Activated CD8-positive, alpha-beta T cell treated with anti-CD3 and anti-CD28 coated beads for 36 hours (primary cell): ENCODE measurements at regions not wholly inside any gene's neighbourhood (a gene's known extent, or its start where the extent isn't known, plus 50 kb on each side); places are given as distances from the start of the nearest gene placed in this dataset.
A peak's percentile ranks its signal among the peaks of the same experiment; 100 is the strongest.

ENCODE experiments used
- ATAC-seq: fragments of 200-7000 bp; cut with Tn5 transposase; one replicate; pipeline ENCODE4 v1.10.0; 2021; ENCODE audit warnings: mild to moderate bottlenecking, moderate library complexity
- CTCF ChIA-PET: fragments of 350-600 bp; sonication (Branson Sonifier 250); formaldehyde crosslinking; loops from one replicate; lab custom pipeline; 2021; ENCODE audit warnings: antibody characterized with exemption; lab: Charles Lee
- POLR2A ChIA-PET: fragments of 350-600 bp; sonication (Branson Sonifier 250); formaldehyde crosslinking; loops from one replicate; lab custom pipeline; 2021; ENCODE audit warnings: antibody characterized with exemption; lab: Charles Lee
- DNase-seq: peaks from one replicate; pipeline ENCODE4 v3.0.0-alpha.2; 2020
- H3K27ac Mint-ChIP-seq: one replicate; pipeline ENCODE4 v1.8.0; 2021; ENCODE audit warnings: mild to moderate bottlenecking, mixed read lengths
- H3K27me3 Mint-ChIP-seq: one replicate; pipeline ENCODE4 v1.8.0; 2021; ENCODE audit warnings: mixed read lengths
- H3K36me3 Mint-ChIP-seq: one replicate; pipeline ENCODE4 v1.8.0; 2021; ENCODE audit warnings: low read depth, mixed read lengths
- H3K4me1 Mint-ChIP-seq: one replicate; pipeline ENCODE4 v1.8.0; 2021; ENCODE audit warnings: low read depth, mixed read lengths
- H3K4me3 Mint-ChIP-seq: one replicate; pipeline ENCODE4 v1.8.0; 2021; ENCODE audit warnings: mild to moderate bottlenecking, moderate library complexity, mixed read lengths
- H3K9me3 Mint-ChIP-seq: one replicate; pipeline ENCODE4 v1.8.0; 2021; ENCODE audit warnings: mixed read lengths
- CTCF ChIP-seq: fragments of 200-600 bp; IDR thresholded peaks from one replicate; pipeline ENCODE4 v1.8.0; 2022; ENCODE audit warnings: antibody characterized with exemption, mild to moderate bottlenecking
- intact Hi-C: fragments of 100-400 bp; cut with micrococcal nuclease; formaldehyde crosslinking; loops from one replicate; pipeline ENCODE4 v1.10.0; 2022

- Mint-ChIP-seq H3K4me1 (no peaks in the 10 kb centered on the region), H3K9me3 (no peaks in the 10 kb centered on the region), H3K36me3 (no peaks in the 10 kb centered on the region), H3K27ac (no peak overlapping the region), H3K4me3 (no peak overlapping the region), H3K27me3 (no peaks in the 10 kb centered on the region)
- DNase-seq, result no peak
- intact Hi-C loops, result no loop called here
- ChIA-PET CTCF (no interaction called here), POLR2A (no interaction called here)
- ATAC-seq, result no peak
- no peak for TF ChIP-seq CTCF
Observed at GRCh38 chr4:169342906-169343564, 72.3 kb upstream of the SH3RF1 start.

GRCh38 chr4:169342159-169342860 lies 71.6 kb upstream of the SH3RF1 start:
- TF ChIP-seq CTCF, result no peak
- Mint-ChIP-seq H3K27me3 (no peaks in the 10 kb centered on the region), H3K9me3 (no peaks in the 10 kb centered on the region), H3K27ac (no peak overlapping the region), H3K36me3 (no peaks in the 10 kb centered on the region), H3K4me1 (no peaks in the 10 kb centered on the region), H3K4me3 (no peak overlapping the region)
- ATAC-seq (no peak), DNase-seq (no peak)
- POLR2A ChIA-PET, result no interaction called here
- intact Hi-C loops, result no loop called here
- CTCF ChIA-PET, result no interaction called here

- H3K27me3 Mint-ChIP-seq, result no peaks in the 10 kb centered on the region
- H3K36me3 Mint-ChIP-seq, result no peaks in the 10 kb centered on the region
- no peaks in the 10 kb centered on the region for H3K4me1 Mint-ChIP-seq
- TF ChIP-seq CTCF, result no peak
- H3K27ac Mint-ChIP-seq, result no peak overlapping the region
- DNase-seq, result peak; percentile 3
- CTCF ChIA-PET, result no interaction called here
- intact Hi-C loops, result no loop called here
- H3K9me3 Mint-ChIP-seq, result no peaks in the 10 kb centered on the region
- H3K4me3 Mint-ChIP-seq, result no peak overlapping the region
- POLR2A ChIA-PET, result no interaction called here
- no peak for ATAC-seq
Observed at GRCh38 chr4:169341490-169341889, 70.7 kb upstream of the SH3RF1 start.

- H3K4me1 Mint-ChIP-seq, result no peaks in the 10 kb centered on the region
- CTCF ChIA-PET, result no interaction called here
- H3K4me3 Mint-ChIP-seq, result no peak overlapping the region
- intact Hi-C loops, result no loop called here
- no peak overlapping the region for H3K27ac Mint-ChIP-seq
- H3K9me3 Mint-ChIP-seq, result no peaks in the 10 kb centered on the region
- POLR2A ChIA-PET, result no interaction called here
- no peaks in the 10 kb centered on the region for H3K36me3 Mint-ChIP-seq
- TF ChIP-seq CTCF, result no peak
- DNase-seq, result no peak
- no peak for ATAC-seq
- no peaks in the 10 kb centered on the region for H3K27me3 Mint-ChIP-seq
Observed at GRCh38 chr4:169340834-169341233, 70.1 kb upstream of the SH3RF1 start.

GRCh38 chr4:169338241-169338640 lies 67.5 kb upstream of the SH3RF1 start:
- Mint-ChIP-seq H3K4me3 (no peak overlapping the region), H3K36me3 (no peaks in the 10 kb centered on the region), H3K9me3 (no peaks in the 10 kb centered on the region), H3K27ac (no peak overlapping the region), H3K4me1 (no peaks in the 10 kb centered on the region), H3K27me3 (peaks cover 2% of the 10 kb centered on the region)
- ChIA-PET CTCF (no interaction called here), POLR2A (no interaction called here)
- intact Hi-C loops, result no loop called here
- no peak for DNase-seq
- TF ChIP-seq CTCF, result no peak
- ATAC-seq, result no peak
